ENCODE measurements at regions not wholly inside any gene's neighbourhood (a gene's known extent, or its start where the extent isn't known, plus 50 kb on each side); places are given as distances from the start of the nearest gene placed in this dataset.

DNA sequence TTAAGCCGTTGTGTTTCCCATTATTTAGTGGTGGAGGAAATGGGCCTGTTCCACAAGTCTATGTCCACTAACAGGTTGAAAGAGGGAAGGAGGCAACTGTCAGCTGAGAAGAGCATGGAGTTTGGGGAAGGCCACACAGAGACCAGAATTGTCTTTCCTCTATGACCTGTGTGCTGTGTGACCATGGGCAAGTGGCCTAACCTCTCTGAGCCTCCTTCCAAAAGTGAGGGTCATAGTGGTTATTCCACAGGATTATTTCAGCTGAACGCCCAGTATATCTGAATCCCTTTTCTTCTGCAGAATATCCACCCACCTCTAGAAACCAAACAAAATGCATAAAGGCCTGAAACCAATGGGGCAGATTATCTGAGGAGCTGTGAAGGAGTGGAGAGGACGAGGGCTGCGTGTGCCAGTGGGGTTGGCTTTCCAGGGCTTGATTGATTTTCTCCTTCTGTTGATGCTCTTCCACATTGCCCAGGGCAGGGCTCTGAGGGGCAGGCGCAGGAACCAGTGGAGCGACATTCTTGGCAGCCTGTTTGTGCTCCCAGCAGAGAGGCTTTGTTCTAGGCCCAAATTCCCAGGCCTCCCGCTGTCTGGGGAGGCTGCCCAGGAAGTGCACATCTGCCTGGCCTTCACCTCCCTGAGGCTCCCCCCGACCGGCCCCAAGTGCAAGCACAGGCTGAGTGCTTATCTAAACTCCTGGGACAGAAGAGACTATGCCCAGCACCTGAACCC lies 452.7 kb downstream of the BCL11B start:
- TF ChIP-seq TAF1 (IDR thresholded peaks at IDR 0.05; ENCODE audit: low read depth, low read length), result no peak
- no peak for TF ChIP-seq POLR2AphosphoS5 (IDR thresholded peaks at IDR 0.05; ENCODE audit: low read depth, low read length)
- TF ChIP-seq POLR2A (IDR thresholded peaks at IDR 0.05; ENCODE audit: low read depth, low read length), result no peak
- TF ChIP-seq SPI1 (IDR thresholded peaks at IDR 0.05; ENCODE audit: low read depth, low read length), result no peak
- no peak for TF ChIP-seq PAX5 (IDR thresholded peaks at IDR 0.05; ENCODE audit: insufficient read depth, low read length, severe bottlenecking)

Data from GM12891 (cell line).